DMS 273 treated with DMSO at 0.1 percent for 48 hours (cell line): ENCODE measurements at regions not wholly inside any gene's neighbourhood (a gene's known extent, or its start where the extent isn't known, plus 50 kb on each side); places are given as distances from the start of the nearest gene placed in this dataset.

Experiments used
- DNase-seq: peaks from one replicate; lab custom pipeline; 2025; lab: John Stamatoyannopoulos, UW

DNA sequence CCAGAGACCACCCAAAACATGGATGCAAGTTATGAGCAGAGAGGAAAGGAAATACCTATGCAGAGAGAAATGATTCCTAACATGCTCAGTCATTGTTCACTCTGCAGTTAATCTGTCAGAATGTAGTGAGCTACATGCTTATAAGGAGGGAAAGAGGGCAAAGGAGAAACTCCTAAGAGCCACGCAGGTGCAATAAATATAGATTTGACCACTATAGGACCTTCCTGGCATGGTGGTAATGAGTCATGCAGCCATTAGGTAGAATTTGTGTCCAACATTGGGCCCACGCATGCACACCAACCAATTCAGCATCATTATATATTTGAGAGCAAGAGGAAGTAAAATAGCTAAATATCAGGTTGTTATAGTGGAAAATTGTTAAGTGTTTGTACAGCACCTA is 699.9 kb downstream of the DSC3 start:
- no peak for DNase-seq

GRCh38 chr18:30334781-30335180 is 707.8 kb downstream of the DSC3 start:
- DNase-seq: no peak

- DNase-seq: no peak
Observed at GRCh38 chr18:30333310-30333709, 709.2 kb downstream of the DSC3 start.

DNA sequence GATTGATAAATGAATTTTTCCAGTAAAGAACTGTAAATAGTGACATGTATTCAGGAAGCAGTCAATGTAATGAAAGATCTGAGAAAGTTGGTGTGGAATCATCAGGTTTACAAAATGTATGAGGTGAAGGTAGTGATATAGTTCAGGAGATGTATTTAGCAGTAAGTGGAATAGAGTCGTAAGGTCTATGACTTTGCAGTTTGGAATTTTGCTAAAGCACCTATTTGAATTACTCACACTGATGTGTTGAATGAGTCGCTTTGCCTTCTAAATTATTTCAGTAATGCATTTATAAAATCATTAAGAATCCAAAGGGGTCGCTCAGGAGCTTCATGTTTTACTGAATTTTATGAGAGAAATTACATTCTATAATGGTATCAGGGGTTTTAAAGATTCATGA is 713.7 kb downstream of the DSC3 start:
- no peak for DNase-seq

- no peak for DNase-seq
Observed at GRCh38 chr18:30302181-30302580, 740.4 kb downstream of the DSC3 start.

GRCh38 chr18:30298769-30299168 is 743.8 kb downstream of the DSC3 start:
- DNase-seq: no peak

GRCh38 chr18:30288662-30289414 is 753.7 kb downstream of the DSC3 start:
- no peak for DNase-seq

- no peak for DNase-seq
Observed at GRCh38 chr18:30280861-30281470, 761.6 kb downstream of the DSC3 start.

DNA sequence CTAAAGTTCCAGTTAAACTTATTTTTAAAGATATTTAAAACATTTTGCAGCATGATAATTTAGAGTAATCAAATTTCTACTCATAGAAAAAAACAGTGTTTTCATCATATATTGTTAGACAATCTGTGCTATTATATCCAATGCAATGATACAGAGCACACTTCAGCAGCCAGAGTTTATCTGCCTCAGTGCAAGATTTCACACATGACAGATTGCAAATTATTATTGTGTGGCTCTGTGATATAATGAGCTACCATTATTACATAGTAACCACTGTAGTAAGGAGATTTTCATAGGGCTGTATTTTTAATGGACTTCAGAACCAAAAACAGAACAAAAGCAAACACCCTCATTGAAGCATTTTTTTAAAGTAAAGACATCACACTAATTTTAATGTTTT is 762.4 kb downstream of the DSC3 start:
- no peak for DNase-seq

DNA sequence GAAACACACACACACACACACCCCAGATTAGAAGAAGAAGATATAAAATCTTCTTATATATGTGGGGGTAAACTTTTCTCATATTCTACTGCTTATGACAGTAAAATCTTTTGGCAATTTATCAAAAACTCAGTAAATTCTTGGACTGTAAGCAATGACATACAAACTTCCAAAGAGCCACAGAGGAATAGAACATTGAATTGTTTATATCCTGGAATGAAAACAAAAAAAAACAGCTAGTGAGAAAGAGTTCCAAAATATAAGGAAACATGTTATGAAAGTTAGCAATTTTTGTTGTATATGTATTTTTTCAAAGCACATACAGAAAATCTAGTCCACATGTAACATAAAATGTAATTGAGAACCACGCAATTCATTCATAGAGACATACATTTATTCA is 764.9 kb downstream of the DSC3 start:
- DNase-seq: no peak

GRCh38 chr18:30271716-30272115 is 770.8 kb downstream of the DSC3 start:
- DNase-seq: no peak

- no peak for DNase-seq
Observed at GRCh38 chr18:30265190-30265589, 777.4 kb downstream of the DSC3 start.

- no peak for DNase-seq
Observed at GRCh38 chr18:30254331-30254730, 788.2 kb downstream of the DSC3 start.

- DNase-seq: no peak
Observed at GRCh38 chr18:30248056-30248455, 794.5 kb downstream of the DSC3 start.

DNA sequence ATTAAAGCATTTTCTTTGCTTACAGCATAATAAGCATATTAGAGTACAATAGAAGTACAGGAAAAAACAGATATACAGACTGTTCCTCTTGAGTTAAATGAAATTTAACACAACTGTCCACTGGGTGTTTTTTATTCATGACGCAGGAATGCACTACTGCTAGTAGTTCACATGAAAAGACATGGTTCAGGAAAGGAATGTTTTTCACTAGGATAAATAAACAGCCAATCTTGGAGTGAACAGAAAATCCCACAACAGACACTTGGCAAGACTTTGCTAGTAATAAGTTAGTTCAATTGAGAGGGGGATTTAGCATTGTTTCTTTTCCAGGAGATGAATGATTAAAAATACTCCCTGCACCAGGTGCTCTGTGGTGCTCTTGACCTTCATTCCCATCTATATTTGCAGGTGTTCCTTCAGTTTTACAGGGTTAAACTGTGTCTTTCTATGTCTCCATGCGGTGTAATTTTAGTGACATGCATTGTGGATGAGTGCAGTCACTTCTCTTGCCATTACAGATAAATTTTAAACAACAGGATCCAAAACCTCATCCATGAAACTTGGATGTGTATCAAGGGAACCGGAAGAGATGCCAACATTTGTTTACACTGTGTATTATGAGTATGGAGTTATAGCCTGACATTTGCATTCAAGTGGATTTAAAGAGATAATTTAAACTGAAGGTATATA is 796.6 kb downstream of the DSC3 start:
- DNase-seq: no peak

- no peak for DNase-seq
Observed at GRCh38 chr18:30234755-30235154, 807.8 kb downstream of the DSC3 start.

GRCh38 chr18:30211112-30211511 is 831.4 kb downstream of the DSC3 start:
- DNase-seq: no peak

GRCh38 chr18:30208546-30208945 is 834.0 kb downstream of the DSC3 start:
- DNase-seq: no peak

DNA sequence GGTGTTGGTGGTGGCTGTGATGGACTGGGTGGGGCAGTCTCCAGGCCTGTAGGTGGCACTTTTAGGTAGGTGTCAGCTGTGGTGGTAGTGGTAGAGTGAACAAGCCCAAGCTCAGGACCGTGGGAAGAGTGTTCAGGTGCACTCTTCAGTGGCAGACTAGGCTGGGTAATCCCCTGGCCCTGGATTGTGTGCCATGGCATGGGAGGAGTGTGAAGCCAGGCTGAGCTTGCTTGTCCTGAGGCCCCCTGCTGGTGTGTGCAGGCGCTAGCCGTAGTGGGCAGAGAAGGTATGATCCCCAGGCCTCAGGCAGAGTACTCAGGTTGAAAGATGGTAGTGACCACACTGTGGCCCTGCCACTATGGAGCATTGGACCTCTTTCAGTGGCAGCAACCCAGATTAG is 850.3 kb downstream of the DSC3 start:
- no peak for DNase-seq

- DNase-seq: no peak
Observed at GRCh38 chr18:30186245-30186644, 856.3 kb downstream of the DSC3 start.

- no peak for DNase-seq
Observed at GRCh38 chr18:30177056-30177455, 865.5 kb downstream of the DSC3 start.

GRCh38 chr18:30175621-30176225 is 866.8 kb downstream of the DSC3 start:
- no peak for DNase-seq

GRCh38 chr18:30175061-30175574 is 867.4 kb downstream of the DSC3 start:
- DNase-seq: no peak
